ENCODE measurements at regions not wholly inside any gene's neighbourhood (a gene's known extent, or its start where the extent isn't known, plus 50 kb on each side); places are given as distances from the start of the nearest gene placed in this dataset.
"Not testable (repeated sequence)": the region's sequence is repeated elsewhere in the genome, so short reads cannot be mapped to it uniquely, and the experiment has no call there.

- no peak overlapping the region for H3K4me3 ChIP-seq (ENCODE audit: low read depth in 1 of 5, low read length in 5 of 5)
- no peak overlapping the region for H3K27ac ChIP-seq (ENCODE audit: low read depth, low read length)
- H3K27me3 ChIP-seq (ENCODE audit: control insufficient read depth in 5 of 5, insufficient read depth in 4 of 5, low read length in 5 of 5), result no peaks in the 10 kb centered on the region
- no peaks in the 10 kb centered on the region for H3K4me1 ChIP-seq (ENCODE audit: control insufficient read depth in 5 of 5, insufficient read depth in 5 of 5, low read length in 5 of 5)
- no peak overlapping the region for H3K9ac ChIP-seq (ENCODE audit: low read length in 5 of 5)
- H3K9me3 ChIP-seq (ENCODE audit: control insufficient read depth in 5 of 5, low read length in 5 of 5), result no peaks in the 10 kb centered on the region
- no peaks in the 10 kb centered on the region for H3K36me3 ChIP-seq (ENCODE audit: control insufficient read depth in 5 of 5, insufficient read depth in 5 of 5, low read length in 5 of 5)
These were observed 171.3 kb downstream of the TPBG start for GRCh38 chr6:82534876-82535275.

DNA sequence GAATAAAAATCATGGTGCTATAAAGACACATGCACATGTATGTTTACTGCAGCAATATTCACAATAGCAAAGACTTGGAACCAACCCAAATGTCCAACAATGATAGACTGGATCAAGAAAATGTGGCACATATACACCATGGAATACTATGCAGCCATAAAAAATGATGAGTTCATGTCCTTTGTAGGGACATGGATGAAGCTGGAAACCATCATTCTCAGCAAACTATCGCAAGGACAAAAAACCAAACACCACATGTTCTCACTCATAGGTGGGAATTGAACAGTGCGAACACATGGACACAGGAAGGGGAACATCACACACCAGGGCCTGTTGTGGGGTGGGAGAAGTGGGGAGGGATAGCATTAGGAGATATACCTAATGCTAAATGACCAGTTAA, 185.9 kb downstream of the TPBG start:
- not testable (repeated sequence) for H3K27me3 ChIP-seq (ENCODE audit: control insufficient read depth in 5 of 5, insufficient read depth in 4 of 5, low read length in 5 of 5); H3K9ac ChIP-seq (ENCODE audit: low read length in 5 of 5); H3K4me1 ChIP-seq (ENCODE audit: control insufficient read depth in 5 of 5, insufficient read depth in 5 of 5, low read length in 5 of 5); H3K27ac ChIP-seq (ENCODE audit: low read depth, low read length); H3K9me3 ChIP-seq (ENCODE audit: control insufficient read depth in 5 of 5, low read length in 5 of 5); H3K4me3 ChIP-seq (ENCODE audit: low read depth in 1 of 5, low read length in 5 of 5); H3K36me3 ChIP-seq (ENCODE audit: control insufficient read depth in 5 of 5, insufficient read depth in 5 of 5, low read length in 5 of 5)

DNA sequence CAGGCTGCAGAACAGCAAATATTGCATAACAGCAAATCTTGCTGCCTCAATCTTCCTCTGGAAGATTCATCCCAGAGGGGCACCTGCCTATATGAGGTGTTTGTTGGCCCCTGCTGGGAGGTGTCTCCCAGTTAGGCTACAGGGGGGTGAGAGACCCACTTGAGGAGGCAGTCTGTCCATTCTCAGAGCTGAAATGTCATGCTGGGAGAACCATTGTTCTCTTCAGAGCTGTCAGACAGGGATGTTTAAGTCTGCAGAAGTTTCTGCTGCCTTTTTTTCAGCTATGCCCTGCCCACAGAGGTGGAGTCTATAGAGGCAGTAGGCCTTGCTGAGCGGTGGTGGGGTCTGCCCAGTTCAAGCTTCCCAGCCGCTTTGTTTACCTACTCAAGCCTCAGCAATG, 187.7 kb downstream of the TPBG start:
- not testable (repeated sequence) for H3K9ac ChIP-seq (ENCODE audit: low read length in 5 of 5); H3K4me3 ChIP-seq (ENCODE audit: low read depth in 1 of 5, low read length in 5 of 5)

GRCh38 chr6:82551831-82552230, 188.2 kb downstream of the TPBG start:
- H3K27ac ChIP-seq (ENCODE audit: low read depth, low read length), result no peak overlapping the region
- H3K27me3 ChIP-seq (ENCODE audit: control insufficient read depth in 5 of 5, insufficient read depth in 4 of 5, low read length in 5 of 5), result no peaks in the 10 kb centered on the region
- H3K9ac ChIP-seq (ENCODE audit: low read length in 5 of 5), result no peak overlapping the region
- H3K36me3 ChIP-seq (ENCODE audit: control insufficient read depth in 5 of 5, insufficient read depth in 5 of 5, low read length in 5 of 5), result no peaks in the 10 kb centered on the region
- no peaks in the 10 kb centered on the region for H3K4me1 ChIP-seq (ENCODE audit: control insufficient read depth in 5 of 5, insufficient read depth in 5 of 5, low read length in 5 of 5)
- H3K4me3 ChIP-seq (ENCODE audit: low read depth in 1 of 5, low read length in 5 of 5), result no peak overlapping the region
- H3K9me3 ChIP-seq (ENCODE audit: control insufficient read depth in 5 of 5, low read length in 5 of 5), result peaks cover 0 to 2% (median 0%) of the 10 kb centered on the region in 5 donors

More for the DNA sequence above, 187.7 kb downstream of the TPBG start:
- not testable (repeated sequence) for H3K27me3 ChIP-seq (ENCODE audit: control insufficient read depth in 5 of 5, insufficient read depth in 4 of 5, low read length in 5 of 5); H3K4me1 ChIP-seq (ENCODE audit: control insufficient read depth in 5 of 5, insufficient read depth in 5 of 5, low read length in 5 of 5); H3K9me3 ChIP-seq (ENCODE audit: control insufficient read depth in 5 of 5, low read length in 5 of 5); H3K27ac ChIP-seq (ENCODE audit: low read depth, low read length); H3K36me3 ChIP-seq (ENCODE audit: control insufficient read depth in 5 of 5, insufficient read depth in 5 of 5, low read length in 5 of 5)

DNA sequence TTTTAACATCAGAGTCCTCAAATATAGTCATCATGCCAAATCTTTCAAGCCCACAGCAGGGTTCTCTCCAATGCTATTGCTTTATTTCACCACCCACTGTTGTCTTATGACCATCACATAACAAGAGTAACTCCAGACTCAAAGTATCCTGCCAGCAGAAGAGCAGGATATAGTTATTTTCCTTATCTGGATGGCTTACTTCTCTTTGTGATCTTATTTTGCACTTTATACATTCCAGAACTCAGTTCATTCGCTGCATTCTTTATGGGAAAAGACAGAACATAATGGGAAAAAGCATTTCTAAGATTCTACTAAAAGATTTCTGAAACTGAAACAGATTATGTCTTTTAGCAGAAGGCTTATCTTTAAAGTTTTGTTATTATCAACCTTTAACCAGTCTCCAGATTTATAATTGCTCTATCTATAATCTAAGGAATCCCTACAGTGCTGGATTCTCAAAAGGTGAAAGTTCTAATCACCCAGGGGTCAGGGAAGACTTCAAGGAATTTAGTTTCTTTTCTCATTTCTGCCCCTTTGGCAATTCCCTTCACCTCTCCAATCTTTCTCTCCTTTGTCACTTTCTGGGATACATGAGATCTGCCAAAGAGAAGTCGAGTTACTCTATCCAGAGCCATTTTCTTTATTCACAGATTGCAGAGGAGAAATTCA, 190.4 kb downstream of the TPBG start:
- Histone ChIP-seq H3K27me3 (ENCODE audit: control insufficient read depth in 5 of 5, insufficient read depth in 4 of 5, low read length in 5 of 5) (no peaks in the 10 kb centered on the region), H3K4me3 (ENCODE audit: low read depth in 1 of 5, low read length in 5 of 5) (no peak overlapping the region), H3K27ac (ENCODE audit: low read depth, low read length) (no peak overlapping the region), H3K36me3 (ENCODE audit: control insufficient read depth in 5 of 5, insufficient read depth in 5 of 5, low read length in 5 of 5) (no peaks in the 10 kb centered on the region), H3K9ac (ENCODE audit: low read length in 5 of 5) (no peak overlapping the region), H3K9me3 (ENCODE audit: control insufficient read depth in 5 of 5, low read length in 5 of 5) (peaks cover 0 to 2% (median 0%) of the 10 kb centered on the region in 5 donors), H3K4me1 (ENCODE audit: control insufficient read depth in 5 of 5, insufficient read depth in 5 of 5, low read length in 5 of 5) (no peaks in the 10 kb centered on the region)

- Histone ChIP-seq H3K9ac (ENCODE audit: low read length in 5 of 5) (no peak overlapping the region), H3K4me1 (ENCODE audit: control insufficient read depth in 5 of 5, insufficient read depth in 5 of 5, low read length in 5 of 5) (no peaks in the 10 kb centered on the region), H3K36me3 (ENCODE audit: control insufficient read depth in 5 of 5, insufficient read depth in 5 of 5, low read length in 5 of 5) (no peaks in the 10 kb centered on the region), H3K27me3 (ENCODE audit: control insufficient read depth in 5 of 5, insufficient read depth in 4 of 5, low read length in 5 of 5) (no peaks in the 10 kb centered on the region), H3K9me3 (ENCODE audit: control insufficient read depth in 5 of 5, low read length in 5 of 5) (peaks cover 0 to 2% (median 0%) of the 10 kb centered on the region in 5 donors), H3K27ac (ENCODE audit: low read depth, low read length) (no peak overlapping the region), H3K4me3 (ENCODE audit: low read depth in 1 of 5, low read length in 5 of 5) (no peak overlapping the region)
These were observed 191.0 kb downstream of the TPBG start for GRCh38 chr6:82554666-82555065.

GRCh38 chr6:82555801-82556200, 192.2 kb downstream of the TPBG start:
- no peak overlapping the region for H3K4me3 ChIP-seq (ENCODE audit: low read depth in 1 of 5, low read length in 5 of 5)
- peaks cover 0 to 2% (median 0%) of the 10 kb centered on the region in 5 donors for H3K9me3 ChIP-seq (ENCODE audit: control insufficient read depth in 5 of 5, low read length in 5 of 5)
- no peak overlapping the region for H3K27ac ChIP-seq (ENCODE audit: low read depth, low read length)
- H3K9ac ChIP-seq (ENCODE audit: low read length in 5 of 5), result no peak overlapping the region
- no peaks in the 10 kb centered on the region for H3K4me1 ChIP-seq (ENCODE audit: control insufficient read depth in 5 of 5, insufficient read depth in 5 of 5, low read length in 5 of 5)
- no peaks in the 10 kb centered on the region for H3K27me3 ChIP-seq (ENCODE audit: control insufficient read depth in 5 of 5, insufficient read depth in 4 of 5, low read length in 5 of 5)
- H3K36me3 ChIP-seq (ENCODE audit: control insufficient read depth in 5 of 5, insufficient read depth in 5 of 5, low read length in 5 of 5), result no peaks in the 10 kb centered on the region

- H3K4me3 ChIP-seq (ENCODE audit: low read depth in 1 of 5, low read length in 5 of 5); H3K4me1 ChIP-seq (ENCODE audit: control insufficient read depth in 5 of 5, insufficient read depth in 5 of 5, low read length in 5 of 5); H3K9me3 ChIP-seq (ENCODE audit: control insufficient read depth in 5 of 5, low read length in 5 of 5); H3K27me3 ChIP-seq (ENCODE audit: control insufficient read depth in 5 of 5, insufficient read depth in 4 of 5, low read length in 5 of 5); H3K36me3 ChIP-seq (ENCODE audit: control insufficient read depth in 5 of 5, insufficient read depth in 5 of 5, low read length in 5 of 5); H3K9ac ChIP-seq (ENCODE audit: low read length in 5 of 5); H3K27ac ChIP-seq (ENCODE audit: low read depth, low read length): not testable (repeated sequence)
These were observed 194.9 kb downstream of the TPBG start for GRCh38 chr6:82558531-82558930.

- H3K27ac ChIP-seq (ENCODE audit: low read depth, low read length), result no peak overlapping the region
These were observed 204.0 kb downstream of the TPBG start for GRCh38 chr6:82567621-82568020.

DNA sequence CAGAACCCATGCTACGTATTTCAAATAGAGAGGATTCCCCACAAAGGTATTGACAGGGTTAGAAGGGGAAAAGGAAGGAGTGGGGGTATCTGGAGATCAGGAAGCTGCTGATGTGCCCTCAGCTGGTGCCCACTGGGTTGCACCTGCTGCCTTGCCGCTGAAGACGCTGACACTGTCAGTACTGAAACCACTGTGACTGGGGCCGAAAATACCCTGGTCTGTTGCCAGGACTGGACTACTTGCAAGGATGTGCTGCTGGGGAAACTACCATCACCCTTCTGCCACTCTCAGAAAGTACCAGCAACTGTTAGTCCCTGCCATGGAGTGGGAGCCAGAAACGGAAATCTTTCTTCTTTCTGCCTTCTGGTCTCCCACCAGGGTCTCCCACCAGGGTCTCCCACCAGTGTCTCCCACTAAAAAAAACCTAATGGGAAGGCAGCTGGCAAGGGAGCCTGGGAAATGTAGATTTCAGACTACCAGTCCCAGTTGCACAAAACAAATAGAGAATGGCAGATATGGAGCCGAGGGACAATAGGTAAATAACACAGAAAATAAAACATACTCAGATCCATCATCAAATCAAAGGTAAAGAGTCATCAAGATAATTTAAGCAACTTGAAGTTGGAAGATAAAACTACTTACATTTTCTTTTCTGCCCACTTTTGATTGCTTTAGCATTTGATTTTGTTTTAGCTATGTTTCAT, 204.8 kb downstream of the TPBG start:
- H3K36me3 ChIP-seq (ENCODE audit: control insufficient read depth in 5 of 5, insufficient read depth in 5 of 5, low read length in 5 of 5), result no peaks in the 10 kb centered on the region

More at GRCh38 chr6:82567621-82568020, 204.0 kb downstream of the TPBG start:
- Histone ChIP-seq H3K9ac (ENCODE audit: low read length in 5 of 5) (no peak overlapping the region), H3K36me3 (ENCODE audit: control insufficient read depth in 5 of 5, insufficient read depth in 5 of 5, low read length in 5 of 5) (no peaks in the 10 kb centered on the region), H3K9me3 (ENCODE audit: control insufficient read depth in 5 of 5, low read length in 5 of 5) (no peaks in the 10 kb centered on the region), H3K27me3 (ENCODE audit: control insufficient read depth in 5 of 5, insufficient read depth in 4 of 5, low read length in 5 of 5) (peaks cover 0 to 4% (median 0%) of the 10 kb centered on the region in 5 donors), H3K4me1 (ENCODE audit: control insufficient read depth in 5 of 5, insufficient read depth in 5 of 5, low read length in 5 of 5) (no peaks in the 10 kb centered on the region), H3K4me3 (ENCODE audit: low read depth in 1 of 5, low read length in 5 of 5) (no peak overlapping the region)

More for the DNA sequence above, 204.8 kb downstream of the TPBG start:
- Histone ChIP-seq H3K4me3 (ENCODE audit: low read depth in 1 of 5, low read length in 5 of 5) (no peak overlapping the region), H3K9me3 (ENCODE audit: control insufficient read depth in 5 of 5, low read length in 5 of 5) (no peaks in the 10 kb centered on the region), H3K27ac (ENCODE audit: low read depth, low read length) (no peak overlapping the region), H3K9ac (ENCODE audit: low read length in 5 of 5) (no peak overlapping the region), H3K27me3 (ENCODE audit: control insufficient read depth in 5 of 5, insufficient read depth in 4 of 5, low read length in 5 of 5) (peaks cover 0 to 4% (median 0%) of the 10 kb centered on the region in 5 donors), H3K4me1 (ENCODE audit: control insufficient read depth in 5 of 5, insufficient read depth in 5 of 5, low read length in 5 of 5) (no peaks in the 10 kb centered on the region)

Data from subcutaneous abdominal adipose tissue (tissue), 5 donors.